ENCODE measurements at regions not wholly inside any gene's neighbourhood (a gene's known extent, or its start where the extent isn't known, plus 50 kb on each side); places are given as distances from the start of the nearest gene placed in this dataset.

GRCh38 chr5:121489972-121490371 lies 361.7 kb upstream of the FTMT start:
- Mint-ChIP-seq H3K27ac (no peak overlapping the region), H3K4me1 (no peaks in the 10 kb centered on the region), H3K4me3 (no peak overlapping the region), H3K9me3 (no peaks in the 10 kb centered on the region), H3K36me3 (no peaks in the 10 kb centered on the region), H3K27me3 (ENCODE audit: insufficient read depth, low read depth) (peaks cover 2% of the 10 kb centered on the region)
- H3F3A ChIP-seq (ENCODE audit: low read depth) = no peaks in the 10 kb centered on the region
- TF ChIP-seq EZH2 (IDR thresholded peaks at IDR 0.05) = no peak
- TF ChIP-seq EZH2phosphoT487 (IDR thresholded peaks at IDR 0.05) = no peak
- no peak for TF ChIP-seq CTCF (IDR thresholded peaks at IDR 0.05)
- no peak overlapping the region for H3K4me2 ChIP-seq
- H3K4me3 ChIP-seq = no peak overlapping the region
- H3K79me2 ChIP-seq (ENCODE audit: low read depth) = no peaks in the 10 kb centered on the region
- no peaks in the 10 kb centered on the region for H3K9me3 ChIP-seq (ENCODE audit: low read depth)
- no peak overlapping the region for H2AFZ ChIP-seq (replicated peaks)
- no peaks in the 10 kb centered on the region for H3K27me3 ChIP-seq
- H3K36me3 ChIP-seq = no peaks in the 10 kb centered on the region
- no peak overlapping the region for H3K9ac ChIP-seq
- H3K27ac ChIP-seq = no peak overlapping the region
- DNase-seq (ENCODE audit: low spot score) = no peak
- H4K20me1 ChIP-seq (ENCODE audit: low read depth) = no peaks in the 10 kb centered on the region
- H3K4me1 ChIP-seq = no peaks in the 10 kb centered on the region

GRCh38 chr5:121497176-121497575 lies 354.5 kb upstream of the FTMT start:
- peaks cover 2% of the 10 kb centered on the region for H3K27me3 Mint-ChIP-seq (ENCODE audit: insufficient read depth, low read depth)
- Histone ChIP-seq H4K20me1 (ENCODE audit: low read depth) (no peaks in the 10 kb centered on the region), H3K27me3 (no peaks in the 10 kb centered on the region), H3K4me3 (no peak overlapping the region), H3K27ac (no peak overlapping the region), H3K4me2 (peak overlapping the region; percentile 1), H3K36me3 (no peaks in the 10 kb centered on the region), H2AFZ (replicated peaks) (no peak overlapping the region), H3K9ac (no peak overlapping the region), H3K79me2 (ENCODE audit: low read depth) (no peaks in the 10 kb centered on the region), H3K9me3 (ENCODE audit: low read depth) (no peaks in the 10 kb centered on the region), H3K4me1 (no peaks in the 10 kb centered on the region), H3F3A (ENCODE audit: low read depth) (no peaks in the 10 kb centered on the region)
- H3K4me3 Mint-ChIP-seq = no peak overlapping the region
- DNase-seq (ENCODE audit: low spot score) = peak; percentile 12
- H3K27ac Mint-ChIP-seq = no peak overlapping the region
- H3K4me1 Mint-ChIP-seq = peaks cover 12% of the 10 kb centered on the region
- H3K36me3 Mint-ChIP-seq = no peaks in the 10 kb centered on the region
- TF ChIP-seq EZH2phosphoT487 (IDR thresholded peaks at IDR 0.05) (no peak), EZH2 (IDR thresholded peaks at IDR 0.05) (no peak), CTCF (IDR thresholded peaks at IDR 0.05) (no peak)
- H3K9me3 Mint-ChIP-seq = no peaks in the 10 kb centered on the region

GRCh38 chr5:121500310-121500709 lies 351.4 kb upstream of the FTMT start:
- Mint-ChIP-seq H3K27ac (no peak overlapping the region), H3K4me3 (no peak overlapping the region), H3K27me3 (ENCODE audit: insufficient read depth, low read depth) (no peaks in the 10 kb centered on the region), H3K4me1 (peaks cover 20% of the 10 kb centered on the region), H3K9me3 (no peaks in the 10 kb centered on the region), H3K36me3 (no peaks in the 10 kb centered on the region)
- Histone ChIP-seq H3K9me3 (ENCODE audit: low read depth) (no peaks in the 10 kb centered on the region), H3K36me3 (no peaks in the 10 kb centered on the region), H3K4me3 (no peak overlapping the region), H3K27ac (no peak overlapping the region), H3K9ac (no peak overlapping the region), H3F3A (ENCODE audit: low read depth) (no peaks in the 10 kb centered on the region), H3K79me2 (ENCODE audit: low read depth) (no peaks in the 10 kb centered on the region), H3K27me3 (no peaks in the 10 kb centered on the region), H3K4me2 (no peak overlapping the region), H4K20me1 (ENCODE audit: low read depth) (no peaks in the 10 kb centered on the region), H2AFZ (replicated peaks) (no peak overlapping the region), H3K4me1 (peaks cover 4% of the 10 kb centered on the region)
- TF ChIP-seq EZH2 (IDR thresholded peaks at IDR 0.05) = no peak
- TF ChIP-seq EZH2phosphoT487 (IDR thresholded peaks at IDR 0.05) = no peak
- no peak for TF ChIP-seq CTCF (IDR thresholded peaks at IDR 0.05)
- DNase-seq (ENCODE audit: low spot score) = no peak

Data from neural progenitor cell (in vitro differentiated cells).